ENCODE measurements at regions not wholly inside any gene's neighbourhood (a gene's known extent, or its start where the extent isn't known, plus 50 kb on each side); places are given as distances from the start of the nearest gene placed in this dataset.

- intact Hi-C loops (cut with micrococcal nuclease; ENCODE audit: unreplicated experiment): loop anchor here (1.0 kb wide), 2 partner anchors 16 to 57 kb away; no protein-coding TSS in a partner anchor
- POLR2A ChIA-PET (ENCODE audit: unreplicated experiment): interaction anchor here (0.6 to 0.7 kb wide), 3 partner anchors 25 to 77 kb away, joined by 3 read pairs; no protein-coding TSS in a partner anchor
- H3K4me2 ChIP-seq: peak overlapping the region; percentile 80
- peak; percentile 76 to 100 for DNase-seq
- CTCF ChIA-PET: interaction anchor here (0.6 to 1.3 kb wide), 3 partner anchors 23 to 30 kb away, joined by 3 to 6 read pairs (median 5); no protein-coding TSS in a partner anchor
- no peaks in the 10 kb centered on the region for H3K36me3 ChIP-seq (ENCODE audit: low read depth)
- peaks cover 11% of the 10 kb centered on the region; the same call in 1 of the 2 replicates for H3K79me2 ChIP-seq (ENCODE audit: low read depth)
- H3K4me1 ChIP-seq (replicated peaks; ENCODE audit: insufficient read depth): peaks cover 51% of the 10 kb centered on the region
- H3K9me3 ChIP-seq (ENCODE audit: insufficient read depth, low read depth): no peaks in the 10 kb centered on the region
- H3K9me2 ChIP-seq (ENCODE audit: insufficient read depth): no peaks in the 10 kb centered on the region
- peak overlapping the region; percentile 47 for H3K4me3 ChIP-seq
- H2AFZ ChIP-seq: peak overlapping the region; percentile 46
- H3F3A ChIP-seq (ENCODE audit: insufficient read depth, low read depth): peaks cover 45% of the 10 kb centered on the region
- H3K27ac ChIP-seq: peak overlapping the region; percentile 98
- BruUV-seq (replicated peaks): no TSS peak
- H3K27me3 ChIP-seq (ENCODE audit: insufficient read depth, low read depth): no peaks in the 10 kb centered on the region
- no peaks in the 10 kb centered on the region for H4K20me1 ChIP-seq (ENCODE audit: insufficient read depth)
- TF ChIP-seq EZH2 (IDR thresholded peaks at IDR 0.05; ENCODE audit: low read depth) (no peak), CTCF (conservative IDR thresholded peaks at IDR 0.05) (no peak)
These were observed 54.5 kb upstream of the ATP11B start for GRCh38 chr3:182738583-182739411.

- H2AFZ ChIP-seq: peak overlapping the region; percentile 74
- H3K4me1 ChIP-seq (replicated peaks; ENCODE audit: insufficient read depth): peaks cover 51% of the 10 kb centered on the region
- intact Hi-C loops (cut with micrococcal nuclease; ENCODE audit: unreplicated experiment): loop anchor here (1.0 kb wide), 2 partner anchors 15 to 56 kb away; no protein-coding TSS in a partner anchor
- no peaks in the 10 kb centered on the region for H4K20me1 ChIP-seq (ENCODE audit: insufficient read depth)
- H3F3A ChIP-seq (ENCODE audit: insufficient read depth, low read depth): peaks cover 45% of the 10 kb centered on the region
- no peaks in the 10 kb centered on the region for H3K27me3 ChIP-seq (ENCODE audit: insufficient read depth, low read depth)
- no peaks in the 10 kb centered on the region for H3K9me3 ChIP-seq (ENCODE audit: insufficient read depth, low read depth)
- peak overlapping the region; percentile 80 for H3K4me2 ChIP-seq
- H3K27ac ChIP-seq: peak overlapping the region; percentile 98
- H3K79me2 ChIP-seq (ENCODE audit: low read depth): peaks cover 11% of the 10 kb centered on the region; the same call in 1 of the 2 replicates
- ChIA-PET CTCF (interaction anchor here (1.3 kb wide), 1 partner anchor 26 kb away, joined by 5 read pairs; no protein-coding TSS in a partner anchor), POLR2A (ENCODE audit: unreplicated experiment) (interaction anchor here (0.6 to 0.7 kb wide), 6 partner anchors 14 to 134 kb away, joined by 3 to 7 read pairs (median 3); no protein-coding TSS in a partner anchor)
- no peaks in the 10 kb centered on the region for H3K9me2 ChIP-seq (ENCODE audit: insufficient read depth)
- H3K4me3 ChIP-seq: peak overlapping the region; percentile 47
- H3K36me3 ChIP-seq (ENCODE audit: low read depth): no peaks in the 10 kb centered on the region
- no TSS peak for BruUV-seq (replicated peaks)
- peak; percentile 37 to 71 for DNase-seq
- no peak for TF ChIP-seq EZH2 (IDR thresholded peaks at IDR 0.05; ENCODE audit: low read depth)
These were observed 53.7 kb upstream of the ATP11B start for GRCh38 chr3:182739619-182740018.

- H3K27me3 ChIP-seq (ENCODE audit: insufficient read depth, low read depth): no peaks in the 10 kb centered on the region
- H3K9me3 ChIP-seq (ENCODE audit: insufficient read depth, low read depth): no peaks in the 10 kb centered on the region
- DNase-seq: peak; percentile 83 to 96
- H3K4me2 ChIP-seq: peak overlapping the region; percentile 80
- H3K4me1 ChIP-seq (replicated peaks; ENCODE audit: insufficient read depth): peaks cover 51% of the 10 kb centered on the region
- peak overlapping the region; percentile 98 for H3K27ac ChIP-seq
- POLR2A ChIA-PET (ENCODE audit: unreplicated experiment): interaction anchor here (0.6 to 0.8 kb wide), 4 partner anchors 13 to 521 kb away, joined by 3 to 11 read pairs (median 6); no protein-coding TSS in a partner anchor
- H3K79me2 ChIP-seq (ENCODE audit: low read depth): peaks cover 11% of the 10 kb centered on the region; the same call in 1 of the 2 replicates
- H4K20me1 ChIP-seq (ENCODE audit: insufficient read depth): no peaks in the 10 kb centered on the region
- CTCF ChIA-PET: no interaction called here
- TF ChIP-seq EZH2 (IDR thresholded peaks at IDR 0.05; ENCODE audit: low read depth): no peak
- TF ChIP-seq CTCF (conservative IDR thresholded peaks at IDR 0.05): no peak
- intact Hi-C loops (cut with micrococcal nuclease; ENCODE audit: unreplicated experiment): no loop called here
- peaks cover 45% of the 10 kb centered on the region for H3F3A ChIP-seq (ENCODE audit: insufficient read depth, low read depth)
- no peaks in the 10 kb centered on the region for H3K36me3 ChIP-seq (ENCODE audit: low read depth)
- no peaks in the 10 kb centered on the region for H3K9me2 ChIP-seq (ENCODE audit: insufficient read depth)
- H2AFZ ChIP-seq: peak overlapping the region; percentile 74
- no TSS peak for BruUV-seq (replicated peaks)
- H3K4me3 ChIP-seq: peak overlapping the region; percentile 47
These were observed 52.6 kb upstream of the ATP11B start for GRCh38 chr3:182740710-182741109.

Data from PC-9 (cell line).